HEK293 (cell line): ENCODE measurements at regions not wholly inside any gene's neighbourhood (a gene's known extent, or its start where the extent isn't known, plus 50 kb on each side); places are given as distances from the start of the nearest gene placed in this dataset.

Source experiments
- GLI4 ChIP-seq: fragments of 450-650 bp; formaldehyde crosslinking; IDR thresholded peaks from 2 replicates; pipeline ENCODE4 v1.5.1; 2016; ENCODE audit warnings: missing biosample characterization, missing genetic modification characterization
- ZNF121 ChIP-seq: fragments of 450-650 bp; formaldehyde crosslinking; IDR thresholded peaks from 2 replicates; pipeline ENCODE4 v1.5.1; 2016; ENCODE audit warnings: missing biosample characterization, missing genetic modification characterization
- ZNF146 ChIP-seq: fragments of 450-650 bp; formaldehyde crosslinking; IDR thresholded peaks from 2 replicates; pipeline ENCODE4 v1.5.1; 2016; ENCODE audit warnings: missing biosample characterization, missing genetic modification characterization
- ZNF510 ChIP-seq: fragments of 450-650 bp; formaldehyde crosslinking; IDR thresholded peaks from 2 replicates; pipeline ENCODE4 v1.5.1; 2018; ENCODE audit warnings: mild to moderate bottlenecking, missing genetic modification characterization, missing biosample characterization; ENCODE audit not compliant: insufficient replicate concordance
- TF ChIP-seq, protein P1 (sequence below): fragments of 450-650 bp; formaldehyde crosslinking; IDR thresholded peaks from 2 replicates; pipeline ENCODE4 v1.5.1; 2016; ENCODE audit warnings: missing biosample characterization, missing genetic modification characterization
- TF ChIP-seq, protein P2 (sequence below): fragments of 450-650 bp; formaldehyde crosslinking; IDR thresholded peaks from 2 replicates; pipeline ENCODE4 v1.5.1; 2017; ENCODE audit warnings: missing biosample characterization, missing genetic modification characterization
- TF ChIP-seq, protein P3 (sequence below): fragments of 450-650 bp; formaldehyde crosslinking; IDR thresholded peaks from 2 replicates; pipeline ENCODE4 v1.5.1; 2017; ENCODE audit warnings: missing biosample characterization, missing genetic modification characterization

DNA sequence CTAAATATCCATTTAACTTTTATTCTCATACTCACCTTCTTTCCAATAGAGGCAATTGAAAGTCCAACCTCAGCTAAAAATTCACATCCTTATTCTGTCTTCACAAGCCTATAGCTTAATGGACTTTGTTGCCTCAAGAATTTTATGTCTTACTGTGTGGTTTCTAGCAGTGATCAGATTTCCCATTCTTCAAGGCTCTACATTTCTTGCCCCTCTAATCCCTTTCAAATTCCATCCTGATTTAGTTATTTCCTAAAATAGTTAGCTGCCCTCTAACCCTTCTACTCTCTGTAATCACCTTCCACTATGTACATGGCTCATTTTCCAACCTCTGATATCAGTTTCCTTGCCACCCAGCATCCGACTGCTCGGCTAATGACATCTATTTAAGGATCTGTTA is 204.1 kb upstream of the CENPE start:
- TF ChIP-seq, protein P1, sequence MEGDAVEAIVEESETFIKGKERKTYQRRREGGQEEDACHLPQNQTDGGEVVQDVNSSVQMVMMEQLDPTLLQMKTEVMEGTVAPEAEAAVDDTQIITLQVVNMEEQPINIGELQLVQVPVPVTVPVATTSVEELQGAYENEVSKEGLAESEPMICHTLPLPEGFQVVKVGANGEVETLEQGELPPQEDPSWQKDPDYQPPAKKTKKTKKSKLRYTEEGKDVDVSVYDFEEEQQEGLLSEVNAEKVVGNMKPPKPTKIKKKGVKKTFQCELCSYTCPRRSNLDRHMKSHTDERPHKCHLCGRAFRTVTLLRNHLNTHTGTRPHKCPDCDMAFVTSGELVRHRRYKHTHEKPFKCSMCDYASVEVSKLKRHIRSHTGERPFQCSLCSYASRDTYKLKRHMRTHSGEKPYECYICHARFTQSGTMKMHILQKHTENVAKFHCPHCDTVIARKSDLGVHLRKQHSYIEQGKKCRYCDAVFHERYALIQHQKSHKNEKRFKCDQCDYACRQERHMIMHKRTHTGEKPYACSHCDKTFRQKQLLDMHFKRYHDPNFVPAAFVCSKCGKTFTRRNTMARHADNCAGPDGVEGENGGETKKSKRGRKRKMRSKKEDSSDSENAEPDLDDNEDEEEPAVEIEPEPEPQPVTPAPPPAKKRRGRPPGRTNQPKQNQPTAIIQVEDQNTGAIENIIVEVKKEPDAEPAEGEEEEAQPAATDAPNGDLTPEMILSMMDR (tag by site-specific recombination): no peak
- TF ChIP-seq GLI4: no peak
- no peak for TF ChIP-seq ZNF121 (tag by site-specific recombination)
- no peak for TF ChIP-seq ZNF510 (tag by site-specific recombination)
- TF ChIP-seq, protein P2, sequence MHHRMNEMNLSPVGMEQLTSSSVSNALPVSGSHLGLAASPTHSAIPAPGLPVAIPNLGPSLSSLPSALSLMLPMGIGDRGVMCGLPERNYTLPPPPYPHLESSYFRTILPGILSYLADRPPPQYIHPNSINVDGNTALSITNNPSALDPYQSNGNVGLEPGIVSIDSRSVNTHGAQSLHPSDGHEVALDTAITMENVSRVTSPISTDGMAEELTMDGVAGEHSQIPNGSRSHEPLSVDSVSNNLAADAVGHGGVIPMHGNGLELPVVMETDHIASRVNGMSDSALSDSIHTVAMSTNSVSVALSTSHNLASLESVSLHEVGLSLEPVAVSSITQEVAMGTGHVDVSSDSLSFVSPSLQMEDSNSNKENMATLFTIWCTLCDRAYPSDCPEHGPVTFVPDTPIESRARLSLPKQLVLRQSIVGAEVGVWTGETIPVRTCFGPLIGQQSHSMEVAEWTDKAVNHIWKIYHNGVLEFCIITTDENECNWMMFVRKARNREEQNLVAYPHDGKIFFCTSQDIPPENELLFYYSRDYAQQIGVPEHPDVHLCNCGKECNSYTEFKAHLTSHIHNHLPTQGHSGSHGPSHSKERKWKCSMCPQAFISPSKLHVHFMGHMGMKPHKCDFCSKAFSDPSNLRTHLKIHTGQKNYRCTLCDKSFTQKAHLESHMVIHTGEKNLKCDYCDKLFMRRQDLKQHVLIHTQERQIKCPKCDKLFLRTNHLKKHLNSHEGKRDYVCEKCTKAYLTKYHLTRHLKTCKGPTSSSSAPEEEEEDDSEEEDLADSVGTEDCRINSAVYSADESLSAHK (tag by site-specific recombination): no peak
- TF ChIP-seq, protein P3, sequence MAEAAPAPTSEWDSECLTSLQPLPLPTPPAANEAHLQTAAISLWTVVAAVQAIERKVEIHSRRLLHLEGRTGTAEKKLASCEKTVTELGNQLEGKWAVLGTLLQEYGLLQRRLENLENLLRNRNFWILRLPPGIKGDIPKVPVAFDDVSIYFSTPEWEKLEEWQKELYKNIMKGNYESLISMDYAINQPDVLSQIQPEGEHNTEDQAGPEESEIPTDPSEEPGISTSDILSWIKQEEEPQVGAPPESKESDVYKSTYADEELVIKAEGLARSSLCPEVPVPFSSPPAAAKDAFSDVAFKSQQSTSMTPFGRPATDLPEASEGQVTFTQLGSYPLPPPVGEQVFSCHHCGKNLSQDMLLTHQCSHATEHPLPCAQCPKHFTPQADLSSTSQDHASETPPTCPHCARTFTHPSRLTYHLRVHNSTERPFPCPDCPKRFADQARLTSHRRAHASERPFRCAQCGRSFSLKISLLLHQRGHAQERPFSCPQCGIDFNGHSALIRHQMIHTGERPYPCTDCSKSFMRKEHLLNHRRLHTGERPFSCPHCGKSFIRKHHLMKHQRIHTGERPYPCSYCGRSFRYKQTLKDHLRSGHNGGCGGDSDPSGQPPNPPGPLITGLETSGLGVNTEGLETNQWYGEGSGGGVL (tag by site-specific recombination): no peak
- no peak for TF ChIP-seq ZNF146 (tag by site-specific recombination)
